ENCODE measurements at regions not wholly inside any gene's neighbourhood (a gene's known extent, or its start where the extent isn't known, plus 50 kb on each side); places are given as distances from the start of the nearest gene placed in this dataset.

DNA sequence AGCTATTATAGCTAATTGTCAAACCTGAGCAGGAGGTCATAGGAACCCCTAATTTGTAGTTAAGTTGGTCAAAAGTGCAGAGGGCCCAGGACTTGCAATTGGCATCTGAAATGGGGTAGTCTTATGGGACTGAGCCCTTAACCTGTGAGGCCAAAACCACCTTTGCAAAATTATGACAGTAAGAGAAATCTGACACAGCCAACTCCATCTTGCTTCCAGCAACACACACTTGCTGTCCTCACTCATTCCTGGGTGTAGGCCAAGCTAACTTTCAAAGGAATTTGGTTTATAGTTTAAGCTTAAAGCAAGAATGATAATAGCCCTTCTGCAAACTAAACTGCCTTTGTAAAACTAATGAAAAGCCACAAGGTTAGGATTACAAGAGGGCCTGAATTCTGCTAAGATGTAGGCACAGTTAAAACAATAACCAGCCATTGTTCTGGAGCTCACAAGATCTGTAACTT, 57.6 kb upstream of the FRMD4B start:
- no peak for DNase-seq (ENCODE audit: low spot score)
- no peak for FAIRE-seq

GRCh38 chr3:69442771-69443311, 57.0 kb upstream of the FRMD4B start:
- FAIRE-seq: no peak
- no peak for DNase-seq (ENCODE audit: low spot score)

- no peak for DNase-seq (ENCODE audit: low spot score)
- no peak for FAIRE-seq
Observed at GRCh38 chr3:69441732-69442131, 55.8 kb upstream of the FRMD4B start.

DNA sequence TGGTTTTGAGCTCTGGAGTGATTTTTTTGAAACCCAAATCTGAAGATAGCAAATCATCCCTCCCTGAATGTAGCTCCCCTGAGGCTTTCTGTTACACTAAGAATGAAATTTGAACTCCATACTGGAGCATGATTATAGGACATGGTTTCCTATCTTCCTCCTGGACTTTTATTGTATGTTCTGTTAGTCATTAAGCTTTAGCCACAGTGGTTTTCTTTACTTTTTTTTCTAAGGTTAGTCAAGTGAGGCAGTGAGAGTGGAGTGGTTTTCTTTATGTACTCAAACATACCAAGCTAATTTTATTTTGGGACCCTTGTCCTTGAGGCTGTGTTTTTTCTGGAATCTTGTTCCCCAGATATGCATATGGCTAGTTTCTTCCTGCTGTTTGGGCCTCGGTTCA, 55.2 kb upstream of the FRMD4B start:
- FAIRE-seq (no peak), DNase-seq (ENCODE audit: low spot score) (peak; percentile 12)

GRCh38 chr3:69439643-69440270, 53.9 kb upstream of the FRMD4B start:
- FAIRE-seq (no peak), DNase-seq (ENCODE audit: low spot score) (peak; percentile 11)

GRCh38 chr3:69438476-69438875, 52.6 kb upstream of the FRMD4B start:
- FAIRE-seq: no peak

GRCh38 chr3:69435274-69436265, 49.7 kb upstream of the FRMD4B start:
- DNase-seq (ENCODE audit: low spot score) (no peak), FAIRE-seq (no peak)

More at GRCh38 chr3:69438476-69438875, 52.6 kb upstream of the FRMD4B start:
- no peak for DNase-seq (ENCODE audit: low spot score)
